ENCODE measurements at regions not wholly inside any gene's neighbourhood (a gene's known extent, or its start where the extent isn't known, plus 50 kb on each side); places are given as distances from the start of the nearest gene placed in this dataset.

GRCh38 chr17:12269751-12270150, 249.1 kb downstream of the MAP2K4 start:
- POLR2A ChIA-PET = no interaction called here
- CTCF ChIA-PET = no interaction called here
- DNase-seq (ENCODE audit: extremely low spot score) = no peak
- TF ChIP-seq ZNF384 (IDR thresholded peaks at IDR 0.05) = no peak
- no peak for TF ChIP-seq L3MBTL2 (conservative IDR thresholded peaks at IDR 0.05)
- TF ChIP-seq SUZ12 (IDR thresholded peaks at IDR 0.05) = no peak

- ChIA-PET POLR2A (no interaction called here), CTCF (no interaction called here)
- TF ChIP-seq L3MBTL2 (conservative IDR thresholded peaks at IDR 0.05) (no peak), SUZ12 (IDR thresholded peaks at IDR 0.05) (no peak), SP1 (IDR thresholded peaks at IDR 0.05) (no peak), BHLHE40 (IDR thresholded peaks at IDR 0.05; ENCODE audit: borderline replicate concordance) (no peak), ZNF384 (IDR thresholded peaks at IDR 0.05) (no peak), ELF4 (IDR thresholded peaks at IDR 0.05) (no peak), FOXK2 (IDR thresholded peaks at IDR 0.05) (no peak), HDGF (IDR thresholded peaks at IDR 0.05; ENCODE audit: borderline replicate concordance) (no peak), LEF1 (IDR thresholded peaks at IDR 0.05; ENCODE audit: borderline replicate concordance) (no peak), TARDBP (IDR thresholded peaks at IDR 0.05) (no peak), CTBP1 (IDR thresholded peaks at IDR 0.05; ENCODE audit: borderline replicate concordance) (no peak), PKNOX1 (IDR thresholded peaks at IDR 0.05) (no peak), ARNT (IDR thresholded peaks at IDR 0.05) (no peak), FOXA1 (IDR thresholded peaks at IDR 0.05) (no peak), NFRKB (IDR thresholded peaks at IDR 0.05) (no peak), FOXM1 (IDR thresholded peaks at IDR 0.05; ENCODE audit: borderline replicate concordance) (no peak)
- no peak for DNase-seq (ENCODE audit: extremely low spot score)
Measured at GRCh38 chr17:12277827-12278226, 257.1 kb downstream of the MAP2K4 start.

GRCh38 chr17:12282056-12282455, 261.4 kb downstream of the MAP2K4 start:
- DNase-seq (ENCODE audit: extremely low spot score) = no peak
- ChIA-PET POLR2A (no interaction called here), CTCF (no interaction called here)
- TF ChIP-seq PKNOX1 (IDR thresholded peaks at IDR 0.05) (no peak), ZNF384 (IDR thresholded peaks at IDR 0.05) (no peak), TARDBP (IDR thresholded peaks at IDR 0.05) (no peak), FOXK2 (IDR thresholded peaks at IDR 0.05) (no peak), ELF4 (IDR thresholded peaks at IDR 0.05) (no peak)

GRCh38 chr17:12287953-12288352, 267.3 kb downstream of the MAP2K4 start:
- CTCF ChIA-PET = no interaction called here
- POLR2A ChIA-PET = no interaction called here
- TF ChIP-seq SUZ12 (IDR thresholded peaks at IDR 0.05) (no peak), TARDBP (IDR thresholded peaks at IDR 0.05) (no peak), FOXM1 (IDR thresholded peaks at IDR 0.05; ENCODE audit: borderline replicate concordance) (no peak), ZNF384 (IDR thresholded peaks at IDR 0.05) (no peak)
- no peak for DNase-seq (ENCODE audit: extremely low spot score)

- ChIA-PET CTCF (no interaction called here), POLR2A (no interaction called here)
- DNase-seq (ENCODE audit: extremely low spot score) = no peak
- TF ChIP-seq SUZ12 (IDR thresholded peaks at IDR 0.05) (no peak), ZNF384 (IDR thresholded peaks at IDR 0.05) (no peak), L3MBTL2 (conservative IDR thresholded peaks at IDR 0.05) (no peak), CTBP1 (IDR thresholded peaks at IDR 0.05; ENCODE audit: borderline replicate concordance) (no peak), FOXK2 (IDR thresholded peaks at IDR 0.05) (no peak), FOXA1 (IDR thresholded peaks at IDR 0.05) (no peak), LEF1 (IDR thresholded peaks at IDR 0.05; ENCODE audit: borderline replicate concordance) (no peak), HDGF (IDR thresholded peaks at IDR 0.05; ENCODE audit: borderline replicate concordance) (no peak), FOXM1 (IDR thresholded peaks at IDR 0.05; ENCODE audit: borderline replicate concordance) (no peak), BHLHE40 (IDR thresholded peaks at IDR 0.05; ENCODE audit: borderline replicate concordance) (no peak), TARDBP (IDR thresholded peaks at IDR 0.05) (no peak), PKNOX1 (IDR thresholded peaks at IDR 0.05) (no peak), SP1 (IDR thresholded peaks at IDR 0.05) (no peak), NFRKB (IDR thresholded peaks at IDR 0.05) (no peak), ELF4 (IDR thresholded peaks at IDR 0.05) (no peak), ARNT (IDR thresholded peaks at IDR 0.05) (no peak)
Measured at GRCh38 chr17:12290207-12290606, 269.5 kb downstream of the MAP2K4 start.

- TF ChIP-seq ELF4 (IDR thresholded peaks at IDR 0.05) = no peak
- TF ChIP-seq SP1 (IDR thresholded peaks at IDR 0.05) = no peak
- no peak for TF ChIP-seq LEF1 (IDR thresholded peaks at IDR 0.05; ENCODE audit: borderline replicate concordance)
- no peak for TF ChIP-seq HDGF (IDR thresholded peaks at IDR 0.05; ENCODE audit: borderline replicate concordance)
- TF ChIP-seq TARDBP (IDR thresholded peaks at IDR 0.05) = no peak
- TF ChIP-seq CTBP1 (IDR thresholded peaks at IDR 0.05; ENCODE audit: borderline replicate concordance) = no peak
- no peak for TF ChIP-seq ARNT (IDR thresholded peaks at IDR 0.05)
- no peak for TF ChIP-seq ZNF384 (IDR thresholded peaks at IDR 0.05)
- TF ChIP-seq SUZ12 (IDR thresholded peaks at IDR 0.05) = no peak
- TF ChIP-seq BHLHE40 (IDR thresholded peaks at IDR 0.05; ENCODE audit: borderline replicate concordance) = no peak
- TF ChIP-seq L3MBTL2 (conservative IDR thresholded peaks at IDR 0.05) = no peak
- TF ChIP-seq FOXK2 (IDR thresholded peaks at IDR 0.05) = no peak
- no peak for TF ChIP-seq FOXM1 (IDR thresholded peaks at IDR 0.05; ENCODE audit: borderline replicate concordance)
- TF ChIP-seq NFRKB (IDR thresholded peaks at IDR 0.05) = no peak
- TF ChIP-seq FOXA1 (IDR thresholded peaks at IDR 0.05) = no peak
- no peak for TF ChIP-seq PKNOX1 (IDR thresholded peaks at IDR 0.05)
- CTCF ChIA-PET = no interaction called here
- DNase-seq (ENCODE audit: extremely low spot score) = no peak
- POLR2A ChIA-PET = interaction anchor here (1.2 kb wide), 1 partner anchor 13 kb away, joined by 3 read pairs; no protein-coding TSS in a partner anchor
Measured at GRCh38 chr17:12296209-12296625, 275.5 kb downstream of the MAP2K4 start.
